NCI-H446 (cell line): ENCODE measurements at regions not wholly inside any gene's neighbourhood (a gene's known extent, or its start where the extent isn't known, plus 50 kb on each side); places are given as distances from the start of the nearest gene placed in this dataset.
A peak's percentile ranks its signal among the peaks of the same experiment; 100 is the strongest.
"Not testable (repeated sequence)": the region's sequence is repeated elsewhere in the genome, so short reads cannot be mapped to it uniquely, and the experiment has no call there.

Experiments
- DNase-seq, 2 experiments: peaks; one replicate each; lab custom pipeline; 2025; lab: John Stamatoyannopoulos, UW

GRCh38 chr2:187206071-187206470 is 242.0 kb downstream of the CALCRL start:
- DNase-seq, result no peak

- DNase-seq, result no peak
Observed at GRCh38 chr2:187198136-187198535, 249.9 kb downstream of the CALCRL start.

GRCh38 chr2:187194049-187194448 is 254.0 kb downstream of the CALCRL start:
- DNase-seq, result no peak

GRCh38 chr2:187188783-187189631 is 259.0 kb downstream of the CALCRL start:
- DNase-seq, result no peak

- no peak for DNase-seq
Observed at GRCh38 chr2:187187519-187187918, 260.5 kb downstream of the CALCRL start.

GRCh38 chr2:187180529-187180928 is 267.5 kb downstream of the CALCRL start:
- no peak for DNase-seq

- DNase-seq, result not testable (repeated sequence)
Observed at GRCh38 chr2:187178876-187179275, 269.2 kb downstream of the CALCRL start.

GRCh38 chr2:187177253-187177652 is 270.8 kb downstream of the CALCRL start:
- DNase-seq, result no peak

GRCh38 chr2:187174582-187174981 is 273.5 kb downstream of the CALCRL start:
- DNase-seq, result peak in 1 of 2 experiments; percentile 1

- no peak for DNase-seq
Observed at GRCh38 chr2:187171318-187171717, 276.7 kb downstream of the CALCRL start.

- no peak for DNase-seq
Observed at GRCh38 chr2:187169864-187170263, 278.2 kb downstream of the CALCRL start.

- no peak for DNase-seq
Observed at GRCh38 chr2:187168720-187169713, 279.0 kb downstream of the CALCRL start.

- DNase-seq, result no peak
Observed at GRCh38 chr2:187167491-187167890, 280.6 kb downstream of the CALCRL start.

GRCh38 chr2:187165936-187166610 is 282.0 kb downstream of the CALCRL start:
- DNase-seq, result no peak

GRCh38 chr2:187158452-187158851 is 289.6 kb downstream of the CALCRL start:
- no peak for DNase-seq

GRCh38 chr2:187157046-187157445 is 291.0 kb downstream of the CALCRL start:
- no peak for DNase-seq

GRCh38 chr2:187155476-187155875 is 292.6 kb downstream of the CALCRL start:
- no peak for DNase-seq

- no peak for DNase-seq
Observed at GRCh38 chr2:187150670-187151069, 297.4 kb downstream of the CALCRL start.

- DNase-seq, result peak in 1 of 2 experiments; percentile 26
Observed at GRCh38 chr2:187148059-187148714, 299.2 kb upstream of the ZSWIM2 start.

GRCh38 chr2:187143537-187143936 is 294.6 kb upstream of the ZSWIM2 start:
- no peak for DNase-seq

- no peak for DNase-seq
Observed at GRCh38 chr2:187139469-187139868, 290.5 kb upstream of the ZSWIM2 start.
